ENCODE measurements at regions not wholly inside any gene's neighbourhood (a gene's known extent, or its start where the extent isn't known, plus 50 kb on each side); places are given as distances from the start of the nearest gene placed in this dataset.

DNA sequence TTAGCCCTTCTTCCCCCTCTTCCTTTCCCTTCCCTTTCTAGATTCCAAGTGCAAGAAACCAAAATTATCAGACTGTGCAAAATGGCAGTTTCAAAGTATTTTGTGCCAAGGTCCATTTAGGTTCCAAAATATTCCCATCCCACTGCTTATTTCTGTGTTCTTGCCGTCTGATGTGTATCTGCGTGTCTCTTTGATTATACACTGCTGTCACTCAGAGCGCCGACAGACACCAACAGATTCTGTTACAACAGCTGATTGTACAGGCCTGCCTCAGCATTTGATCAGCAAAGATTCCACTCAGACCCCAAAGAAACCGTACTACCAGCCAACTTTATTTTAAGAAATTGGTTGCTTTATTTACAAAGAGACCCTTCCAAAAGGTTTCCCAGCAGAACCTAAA, 225.6 kb upstream of the SATB1 start:
- intact Hi-C loops (cut with DNase I) = no loop called here
- Histone ChIP-seq H3K4me3 (no peak overlapping the region), H3K36me3 (no peaks in the 10 kb centered on the region), H3K9me3 (no peaks in the 10 kb centered on the region), H3K27me3 (no peaks in the 10 kb centered on the region), H3K4me1 (ENCODE audit: insufficient read depth) (no peaks in the 10 kb centered on the region), H3K27ac (no peak overlapping the region)
- DNase-seq = no peak
- no peak for TF ChIP-seq EP300 (IDR thresholded peaks at IDR 0.05)
- TF ChIP-seq POLR2A (IDR thresholded peaks at IDR 0.05) = no peak
- TF ChIP-seq CTCF (IDR thresholded peaks at IDR 0.05) = no peak
- WGBS, 3 donors = 83 to 87% (median 84%) methylated on average over 5 of the region's 5 CpGs

DNA sequence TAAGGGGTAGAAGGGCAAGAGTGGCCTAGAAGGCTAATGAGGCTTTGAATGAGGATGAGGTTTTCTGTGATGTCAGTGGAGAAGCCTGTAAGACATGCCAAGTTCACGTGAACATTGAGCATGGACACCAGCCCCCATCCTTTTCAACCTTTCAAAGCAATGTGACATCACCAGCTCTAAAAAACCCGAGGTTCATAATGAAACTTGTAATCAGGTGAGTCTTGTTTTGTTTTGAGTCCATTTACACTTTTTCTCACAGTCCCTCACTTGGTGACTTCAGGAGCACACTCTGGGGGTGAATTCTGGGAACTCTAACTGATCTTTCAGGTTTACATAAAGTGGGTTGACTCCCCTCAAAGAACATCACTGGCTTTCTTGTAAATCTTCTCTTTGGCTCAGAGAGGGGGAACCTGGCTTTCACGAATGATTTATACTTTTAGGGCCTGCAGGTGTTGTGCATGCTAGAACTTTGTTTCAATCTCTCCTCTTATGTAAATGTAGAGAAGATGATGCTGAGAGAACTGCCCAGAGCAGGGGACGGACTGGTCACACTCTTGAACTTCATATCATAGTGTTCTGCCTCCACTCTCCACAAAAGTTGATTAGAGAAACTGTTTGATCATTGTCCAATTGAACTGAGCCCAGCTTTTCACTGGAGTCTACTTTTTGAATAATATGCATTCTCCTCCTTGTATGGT, 224.7 kb upstream of the SATB1 start:
- 50 to 66% (median 60%) methylated on average over 4 of the region's 4 CpGs for WGBS, 3 donors
- H3K9me3 ChIP-seq = no peaks in the 10 kb centered on the region
- TF ChIP-seq CTCF (IDR thresholded peaks at IDR 0.05) = no peak
- TF ChIP-seq EP300 (IDR thresholded peaks at IDR 0.05) = no peak
- no peak for TF ChIP-seq POLR2A (IDR thresholded peaks at IDR 0.05)
- no peaks in the 10 kb centered on the region for H3K4me1 ChIP-seq (ENCODE audit: insufficient read depth)
- H3K4me3 ChIP-seq = no peak overlapping the region
- H3K27ac ChIP-seq = no peak overlapping the region
- H3K36me3 ChIP-seq = no peaks in the 10 kb centered on the region
- intact Hi-C loops (cut with DNase I) = no loop called here
- H3K27me3 ChIP-seq = no peaks in the 10 kb centered on the region
- no peak for DNase-seq

- Histone ChIP-seq H3K27ac (no peak overlapping the region), H3K27me3 (no peaks in the 10 kb centered on the region), H3K4me3 (no peak overlapping the region), H3K4me1 (ENCODE audit: insufficient read depth) (no peaks in the 10 kb centered on the region), H3K36me3 (no peaks in the 10 kb centered on the region), H3K9me3 (no peaks in the 10 kb centered on the region)
- WGBS, 3 donors = 0 to 93% (median 43%) methylated on average over 1 of the region's 1 CpG
- intact Hi-C loops (cut with DNase I) = no loop called here
- TF ChIP-seq EP300 (IDR thresholded peaks at IDR 0.05) (no peak), POLR2A (IDR thresholded peaks at IDR 0.05) (no peak)
- no peak for DNase-seq
Measured at GRCh38 chr3:18648868-18649462, 223.8 kb upstream of the SATB1 start.

DNA sequence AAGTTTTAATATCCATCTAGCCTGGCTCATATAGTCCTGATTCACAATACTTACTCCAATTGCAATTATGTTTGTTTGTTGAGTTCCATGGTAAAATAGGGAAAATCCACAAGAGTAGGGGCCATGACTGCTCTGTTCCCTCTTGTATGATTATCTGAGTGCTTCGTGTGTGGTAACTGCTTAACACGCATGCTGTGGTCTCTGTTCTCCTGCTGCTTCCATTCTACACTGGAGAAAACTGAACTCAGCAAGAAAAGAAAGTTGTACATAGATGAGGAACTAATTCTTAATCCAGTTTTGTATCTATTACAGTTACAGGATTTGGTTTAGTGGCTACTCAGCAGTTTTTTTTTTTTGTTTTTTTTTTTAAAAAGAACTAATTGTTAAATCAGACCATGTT, 223.0 kb upstream of the SATB1 start:
- intact Hi-C loops (cut with DNase I) = no loop called here
- no peak for DNase-seq
- WGBS, 3 donors = 78 to 82% (median 80%) methylated on average over 2 of the region's 2 CpGs

More for the DNA sequence above, 223.0 kb upstream of the SATB1 start:
- Histone ChIP-seq H3K27ac (no peak overlapping the region), H3K36me3 (no peaks in the 10 kb centered on the region), H3K27me3 (no peaks in the 10 kb centered on the region), H3K4me3 (no peak overlapping the region), H3K4me1 (ENCODE audit: insufficient read depth) (no peaks in the 10 kb centered on the region), H3K9me3 (no peaks in the 10 kb centered on the region)
- TF ChIP-seq POLR2A (IDR thresholded peaks at IDR 0.05) (no peak), EP300 (IDR thresholded peaks at IDR 0.05) (no peak), CTCF (IDR thresholded peaks at IDR 0.05) (no peak)

Data from ovary (tissue), 7 donors.